ENCODE measurements at regions not wholly inside any gene's neighbourhood (a gene's known extent, or its start where the extent isn't known, plus 50 kb on each side); places are given as distances from the start of the nearest gene placed in this dataset.

DNA sequence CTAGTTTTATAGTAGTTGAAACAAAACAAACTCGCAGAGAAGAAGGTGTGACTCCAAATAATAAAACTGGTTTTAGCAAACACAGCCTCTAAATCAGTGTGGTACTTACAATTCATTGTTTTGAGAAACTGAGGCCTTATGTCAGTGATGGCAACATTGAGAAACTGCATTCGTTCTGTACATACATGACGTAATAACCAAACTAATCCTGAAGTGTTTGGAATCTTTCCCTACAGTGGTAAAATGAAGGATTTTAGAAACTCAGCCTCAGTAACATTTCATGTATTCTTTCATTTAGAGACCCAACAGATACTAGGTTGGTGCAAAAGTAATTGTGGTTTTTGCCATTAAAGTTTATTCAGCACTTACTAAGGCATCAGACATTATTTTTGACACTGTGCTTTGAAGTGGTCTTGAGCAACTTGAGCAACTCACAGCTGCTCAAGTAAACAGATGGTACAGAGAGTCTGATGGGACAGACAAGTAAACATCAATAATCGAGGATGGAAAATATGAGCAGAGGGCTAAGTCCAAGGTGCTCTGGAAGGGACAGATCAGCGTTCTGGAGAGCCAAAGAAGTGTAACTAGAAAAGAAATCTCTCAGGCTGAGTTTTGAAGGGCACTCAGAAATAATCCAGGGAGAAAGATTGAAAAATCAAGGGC lies 390.8 kb upstream of the BOD1L1 start:
- TF ChIP-seq EZH2phosphoT487 (IDR thresholded peaks at IDR 0.05; ENCODE audit: low read length) (no peak), EZH2 (optimal IDR thresholded peaks at IDR 0.05; ENCODE audit: low read depth, low read length) (no peak), CTCF (IDR thresholded peaks at IDR 0.05; ENCODE audit: low read length) (no peak)

Measured in MM.1S (cell line).